Smooth muscle cell (in vitro differentiated cells): ENCODE measurements at regions not wholly inside any gene's neighbourhood (a gene's known extent, or its start where the extent isn't known, plus 50 kb on each side); places are given as distances from the start of the nearest gene placed in this dataset.
"Not testable (repeated sequence)": the region's sequence is repeated elsewhere in the genome, so short reads cannot be mapped to it uniquely, and the experiment has no call there.

ENCODE experiments used
- DNase-seq: peaks from one replicate; lab custom pipeline; 2025; ENCODE audit not compliant: unreplicated experiment; lab: John Stamatoyannopoulos, UW
- H2AFZ ChIP-seq: fragments of 200-600 bp; sonication (generic); 2 replicates; pipeline ENCODE4 v1.6.0; 2016; ENCODE audit warnings: antibody characterized with exemption, low read depth, mild to moderate bottlenecking
- H3F3A ChIP-seq: fragments of 200-600 bp; sonication (generic); 2 replicates; pipeline ENCODE4 v1.6.0; 2017; ENCODE audit warnings: antibody characterized with exemption, low read depth
- H3K27ac ChIP-seq: fragments of 200-600 bp; sonication (generic); 2 replicates; pipeline ENCODE4 v1.5.1; 2016; ENCODE audit warnings: low read depth, mild to moderate bottlenecking
- H3K27me3 ChIP-seq: fragments of 200-600 bp; sonication (generic); 2 replicates; pipeline ENCODE4 v1.6.1; 2016; ENCODE audit warnings: low read depth, mild to moderate bottlenecking
- H3K36me3 ChIP-seq: fragments of 200-600 bp; sonication (generic); 2 replicates; pipeline ENCODE4 v1.5.1; 2016; ENCODE audit warnings: low read depth
- H3K4me1 ChIP-seq: fragments of 200-600 bp; sonication (generic); 2 replicates; pipeline ENCODE4 v1.5.1; 2016; ENCODE audit warnings: low read depth
- H3K4me2 ChIP-seq: fragments of 200-600 bp; sonication (generic); 2 replicates; pipeline ENCODE4 v1.6.0; 2016; ENCODE audit warnings: mild to moderate bottlenecking
- H3K4me3 ChIP-seq: fragments of 200-600 bp; sonication (generic); 2 replicates; pipeline ENCODE4 v1.5.1; 2016; ENCODE audit warnings: mild to moderate bottlenecking
- H3K79me2 ChIP-seq: fragments of 200-600 bp; sonication (generic); 2 replicates; pipeline ENCODE4 v1.6.0; 2016; ENCODE audit warnings: low read depth, mild to moderate bottlenecking
- H3K9ac ChIP-seq: fragments of 200-600 bp; sonication (generic); 2 replicates; pipeline ENCODE4 v1.6.0; 2016; ENCODE audit warnings: low read depth
- H3K9me3 ChIP-seq: fragments of 200-600 bp; sonication (generic); replicated peaks from 2 replicates; pipeline ENCODE4 v1.5.1; 2016; ENCODE audit warnings: low read depth
- H4K20me1 ChIP-seq: fragments of 200-600 bp; sonication (generic); 2 replicates; pipeline ENCODE4 v1.6.0; 2016; ENCODE audit warnings: low read depth
- WGBS: methylation state at CpG from one replicate; pipeline ENCODE4 v1.1.7; 2016; ENCODE audit warnings: low lambda C conversion rate; 5-methylcytosine and 5-hydroxymethylcytosine counted together
- TF ChIP-seq, protein P1 (sequence below): fragments of 200-600 bp; sonication (generic); IDR thresholded peaks from 2 replicates; pipeline ENCODE4 v1.5.1; 2017; ENCODE audit warnings: borderline replicate concordance, mild to moderate bottlenecking, antibody characterized with exemption; ENCODE audit not compliant: insufficient read depth, poor library complexity, severe bottlenecking

GRCh38 chr17:27157898-27158297, 136.0 kb upstream of the WSB1 start:
- no peak for DNase-seq

GRCh38 chr17:27158382-27158781, 135.5 kb upstream of the WSB1 start:
- Histone ChIP-seq H3K9ac (no peak overlapping the region), H3K4me3 (no peak overlapping the region), H3K4me1 (no peaks in the 10 kb centered on the region), H4K20me1 (no peaks in the 10 kb centered on the region), H3K4me2 (no peak overlapping the region), H3K27me3 (no peaks in the 10 kb centered on the region), H3K36me3 (no peaks in the 10 kb centered on the region), H3K79me2 (no peaks in the 10 kb centered on the region), H3K27ac (no peak overlapping the region), H2AFZ (no peak overlapping the region), H3K9me3 (no peaks in the 10 kb centered on the region), H3F3A (no peaks in the 10 kb centered on the region)
- DNase-seq: no peak
- TF ChIP-seq, protein P1, sequence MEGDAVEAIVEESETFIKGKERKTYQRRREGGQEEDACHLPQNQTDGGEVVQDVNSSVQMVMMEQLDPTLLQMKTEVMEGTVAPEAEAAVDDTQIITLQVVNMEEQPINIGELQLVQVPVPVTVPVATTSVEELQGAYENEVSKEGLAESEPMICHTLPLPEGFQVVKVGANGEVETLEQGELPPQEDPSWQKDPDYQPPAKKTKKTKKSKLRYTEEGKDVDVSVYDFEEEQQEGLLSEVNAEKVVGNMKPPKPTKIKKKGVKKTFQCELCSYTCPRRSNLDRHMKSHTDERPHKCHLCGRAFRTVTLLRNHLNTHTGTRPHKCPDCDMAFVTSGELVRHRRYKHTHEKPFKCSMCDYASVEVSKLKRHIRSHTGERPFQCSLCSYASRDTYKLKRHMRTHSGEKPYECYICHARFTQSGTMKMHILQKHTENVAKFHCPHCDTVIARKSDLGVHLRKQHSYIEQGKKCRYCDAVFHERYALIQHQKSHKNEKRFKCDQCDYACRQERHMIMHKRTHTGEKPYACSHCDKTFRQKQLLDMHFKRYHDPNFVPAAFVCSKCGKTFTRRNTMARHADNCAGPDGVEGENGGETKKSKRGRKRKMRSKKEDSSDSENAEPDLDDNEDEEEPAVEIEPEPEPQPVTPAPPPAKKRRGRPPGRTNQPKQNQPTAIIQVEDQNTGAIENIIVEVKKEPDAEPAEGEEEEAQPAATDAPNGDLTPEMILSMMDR: no peak
- 82% methylated on average over 18 of the region's 18 CpGs for WGBS

More at GRCh38 chr17:27157898-27158297, 136.0 kb upstream of the WSB1 start:
- Histone ChIP-seq H2AFZ (no peak overlapping the region), H3K9me3 (no peaks in the 10 kb centered on the region), H3K36me3 (no peaks in the 10 kb centered on the region), H3K27ac (no peak overlapping the region), H3F3A (no peaks in the 10 kb centered on the region), H3K4me2 (no peak overlapping the region), H3K4me1 (no peaks in the 10 kb centered on the region), H3K4me3 (no peak overlapping the region), H3K9ac (no peak overlapping the region), H4K20me1 (no peaks in the 10 kb centered on the region), H3K79me2 (no peaks in the 10 kb centered on the region), H3K27me3 (no peaks in the 10 kb centered on the region)
- TF ChIP-seq, protein P1: no peak
- WGBS: 83% methylated on average over 10 of the region's 10 CpGs

DNA sequence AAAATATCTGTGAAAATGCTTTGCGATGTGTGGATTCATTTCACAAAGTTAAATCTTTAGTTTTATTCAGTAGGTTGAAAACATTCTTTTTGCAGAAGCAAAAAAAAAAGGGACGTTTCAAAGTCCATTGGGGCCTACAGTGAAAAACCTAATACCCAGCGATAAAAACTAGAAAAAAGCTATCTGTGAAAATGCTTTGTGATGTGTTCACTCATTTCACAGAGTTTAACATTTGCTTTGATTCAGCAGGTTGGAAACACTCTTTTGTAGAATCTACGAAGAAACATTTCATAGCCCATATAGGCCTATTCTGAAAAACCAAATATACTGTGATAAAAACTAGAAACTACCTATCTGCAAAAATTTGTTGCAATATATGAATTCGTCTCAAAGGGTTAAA, 113.6 kb upstream of the WSB1 start:
- Histone ChIP-seq H3K4me1 (no peaks in the 10 kb centered on the region), H3K4me2 (no peak overlapping the region), H2AFZ (no peak overlapping the region), H3K36me3 (no peaks in the 10 kb centered on the region), H3K79me2 (no peaks in the 10 kb centered on the region), H3K27me3 (no peaks in the 10 kb centered on the region), H3K27ac (no peak overlapping the region), H3K4me3 (no peak overlapping the region), H3F3A (no peaks in the 10 kb centered on the region), H3K9ac (no peak overlapping the region), H3K9me3 (peaks cover 6% of the 10 kb centered on the region), H4K20me1 (no peaks in the 10 kb centered on the region)
- TF ChIP-seq, protein P1: no peak
- no peak for DNase-seq
- WGBS: 71% methylated on average over 5 of the region's 5 CpGs

DNA sequence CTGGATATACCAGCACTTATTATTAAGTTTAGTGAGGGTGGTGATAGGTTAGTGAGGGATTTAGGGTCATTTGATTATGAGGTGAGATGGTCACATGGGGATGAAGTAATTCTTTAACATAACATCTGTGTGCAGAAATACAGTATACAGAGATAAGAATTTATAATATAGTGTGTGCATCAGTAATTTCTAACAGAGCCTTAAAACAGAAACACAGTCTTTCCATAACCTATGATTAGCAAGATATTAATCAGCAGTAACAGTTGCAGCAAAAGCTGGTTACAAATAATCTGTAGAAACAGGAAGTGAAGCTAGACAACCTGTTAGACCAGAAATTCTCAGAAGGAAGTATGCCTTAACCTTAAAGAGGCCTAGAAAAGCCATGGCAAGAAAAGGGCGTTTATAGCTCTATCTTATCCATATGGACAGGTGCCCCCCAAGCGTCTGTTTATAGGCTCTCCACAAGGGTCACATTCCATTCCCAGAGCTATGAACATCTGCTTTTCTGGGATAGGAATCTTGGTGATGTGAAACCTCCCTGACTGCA, 112.5 kb upstream of the WSB1 start:
- H3K27ac ChIP-seq, H3K4me3 ChIP-seq, H3K9me3 ChIP-seq, H3K4me2 ChIP-seq, H3F3A ChIP-seq, H4K20me1 ChIP-seq, H3K36me3 ChIP-seq, H3K27me3 ChIP-seq, DNase-seq, H3K79me2 ChIP-seq, H3K4me1 ChIP-seq, H2AFZ ChIP-seq, H3K9ac ChIP-seq: not testable (repeated sequence)
- WGBS: 57% methylated on average over 2 of the region's 2 CpGs
